MCF 10A (cell line): ENCODE measurements at regions not wholly inside any gene's neighbourhood (a gene's known extent, or its start where the extent isn't known, plus 50 kb on each side); places are given as distances from the start of the nearest gene placed in this dataset.

Experiments used
- BruUV-seq: library from RNA; stranded (reverse); fragments of 400-500 nt; replicated peaks from 2 replicates; lab custom pipeline; 2021; lab: Mats Ljungman, UMichigan
- CTCF ChIA-PET: fragments of 300-600 bp; sonication (Branson Sonifier 250); formaldehyde crosslinking; extraction: SDS; loops from one replicate; lab custom pipeline; 2021; ENCODE audit warnings: antibody characterized with exemption, inconsistent platforms; lab: Yijun Ruan, JAX
- POLR2A ChIA-PET: fragments of 300-600, 350-650 bp; sonication (Branson Sonifier 250); formaldehyde crosslinking; extraction: SDS; loops from one replicate; lab custom pipeline; 2020; ENCODE audit warnings: antibody characterized with exemption, inconsistent platforms; lab: Yijun Ruan, JAX
- DNase-seq: peaks from one replicate; pipeline ENCODE4 v3.0.0-alpha.2; 2018; ENCODE audit not compliant: unreplicated experiment
- H3K27ac Mint-ChIP-seq: one replicate; pipeline ENCODE4 v1.8.0; 2022; ENCODE audit warnings: mild to moderate bottlenecking, low read depth, mixed read lengths; ENCODE audit not compliant: unreplicated experiment
- H3K27me3 Mint-ChIP-seq: one replicate; pipeline ENCODE4 v1.8.0; 2022; ENCODE audit warnings: mixed read lengths; ENCODE audit not compliant: insufficient read depth, unreplicated experiment
- H3K36me3 Mint-ChIP-seq: one replicate; pipeline ENCODE4 v1.8.0; 2022; ENCODE audit warnings: mild to moderate bottlenecking, moderate library complexity, mixed read lengths; ENCODE audit not compliant: insufficient read depth, unreplicated experiment
- H3K4me1 Mint-ChIP-seq: one replicate; pipeline ENCODE4 v1.8.0; 2022; ENCODE audit warnings: mixed read lengths; ENCODE audit not compliant: insufficient read depth, unreplicated experiment
- H3K4me3 Mint-ChIP-seq: one replicate; pipeline ENCODE4 v1.8.0; 2022; ENCODE audit warnings: mild to moderate bottlenecking, moderate library complexity, mixed read lengths; ENCODE audit not compliant: unreplicated experiment
- H3K9me3 Mint-ChIP-seq: one replicate; pipeline ENCODE4 v1.8.0; 2022; ENCODE audit warnings: mixed read lengths; ENCODE audit not compliant: unreplicated experiment
- intact Hi-C: fragments of 100-400 bp; cut with micrococcal nuclease; formaldehyde crosslinking; loops from 2 replicates; pipeline ENCODE4 v1.14.1; 2022
- TF ChIP-seq, protein P1 (sequence below): fragments of 200-600 bp; IDR thresholded peaks from one replicate; pipeline ENCODE4 v1.8.0; 2022; ENCODE audit warnings: antibody characterized with exemption, mild to moderate bottlenecking; ENCODE audit not compliant: unreplicated experiment

DNA sequence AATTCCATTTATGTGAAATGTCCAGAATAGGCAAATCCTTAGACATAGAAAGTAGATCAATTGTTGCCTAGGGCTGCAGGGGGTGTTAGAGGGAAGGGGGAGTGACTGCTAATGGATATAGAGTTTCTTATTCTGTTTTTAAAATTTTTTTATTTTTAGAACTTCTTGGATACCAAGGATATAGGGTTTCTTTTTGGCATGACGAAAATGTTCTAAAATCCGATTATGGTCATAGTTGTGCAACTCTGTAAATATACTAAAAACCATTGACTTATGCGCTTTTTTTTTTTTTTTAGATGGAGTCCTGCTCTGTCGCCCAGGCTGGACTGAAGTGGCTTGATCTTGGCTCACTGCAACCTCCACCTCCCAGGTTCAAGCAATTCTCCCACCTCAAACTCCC lies 125.2 kb upstream of the USP9X start:
- CTCF ChIA-PET, result no interaction called here
- POLR2A ChIA-PET, result no interaction called here
- no peaks in the 10 kb centered on the region for H3K36me3 Mint-ChIP-seq

DNA sequence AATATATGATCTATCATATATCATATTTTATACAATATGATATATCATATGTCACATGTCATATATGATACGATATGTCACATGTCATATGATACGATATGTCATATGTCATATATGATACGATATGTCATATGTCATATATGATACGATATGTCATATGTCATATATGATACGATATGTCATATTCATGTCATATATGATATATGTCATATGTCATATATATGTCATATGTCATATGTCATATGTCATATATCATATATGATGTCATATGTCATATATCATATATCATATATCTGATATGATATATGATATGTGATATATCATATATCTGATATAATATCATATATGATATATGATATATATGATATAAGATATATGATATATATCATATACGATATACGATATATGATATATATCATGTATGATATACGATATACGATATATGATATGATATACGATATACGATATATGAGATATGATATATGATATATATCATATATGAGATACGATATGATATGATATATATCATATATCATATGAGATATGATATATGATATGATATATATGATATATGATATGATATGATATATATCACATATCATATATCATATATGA lies 122.3 kb upstream of the USP9X start:
- Mint-ChIP-seq H3K9me3 (no peaks in the 10 kb centered on the region), H3K4me3 (no peak overlapping the region), H3K36me3 (no peaks in the 10 kb centered on the region), H3K27ac (no peak overlapping the region), H3K27me3 (peaks cover 57% of the 10 kb centered on the region), H3K4me1 (no peaks in the 10 kb centered on the region)
- POLR2A ChIA-PET, result no interaction called here
- no TSS peak for BruUV-seq
- DNase-seq, result no peak
- TF ChIP-seq, protein P1, sequence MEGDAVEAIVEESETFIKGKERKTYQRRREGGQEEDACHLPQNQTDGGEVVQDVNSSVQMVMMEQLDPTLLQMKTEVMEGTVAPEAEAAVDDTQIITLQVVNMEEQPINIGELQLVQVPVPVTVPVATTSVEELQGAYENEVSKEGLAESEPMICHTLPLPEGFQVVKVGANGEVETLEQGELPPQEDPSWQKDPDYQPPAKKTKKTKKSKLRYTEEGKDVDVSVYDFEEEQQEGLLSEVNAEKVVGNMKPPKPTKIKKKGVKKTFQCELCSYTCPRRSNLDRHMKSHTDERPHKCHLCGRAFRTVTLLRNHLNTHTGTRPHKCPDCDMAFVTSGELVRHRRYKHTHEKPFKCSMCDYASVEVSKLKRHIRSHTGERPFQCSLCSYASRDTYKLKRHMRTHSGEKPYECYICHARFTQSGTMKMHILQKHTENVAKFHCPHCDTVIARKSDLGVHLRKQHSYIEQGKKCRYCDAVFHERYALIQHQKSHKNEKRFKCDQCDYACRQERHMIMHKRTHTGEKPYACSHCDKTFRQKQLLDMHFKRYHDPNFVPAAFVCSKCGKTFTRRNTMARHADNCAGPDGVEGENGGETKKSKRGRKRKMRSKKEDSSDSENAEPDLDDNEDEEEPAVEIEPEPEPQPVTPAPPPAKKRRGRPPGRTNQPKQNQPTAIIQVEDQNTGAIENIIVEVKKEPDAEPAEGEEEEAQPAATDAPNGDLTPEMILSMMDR, result no peak
- intact Hi-C loops, result no loop called here
- CTCF ChIA-PET, result no interaction called here

More for the DNA sequence above, 125.2 kb upstream of the USP9X start:
- H3K27me3 Mint-ChIP-seq, result peaks cover 43% of the 10 kb centered on the region
- BruUV-seq, result no TSS peak
- H3K9me3 Mint-ChIP-seq, result no peaks in the 10 kb centered on the region
- H3K27ac Mint-ChIP-seq, result no peak overlapping the region
- H3K4me1 Mint-ChIP-seq, result no peaks in the 10 kb centered on the region
- no peak overlapping the region for H3K4me3 Mint-ChIP-seq
- TF ChIP-seq, protein P1, result no peak
- intact Hi-C loops, result no loop called here
- no peak for DNase-seq

DNA sequence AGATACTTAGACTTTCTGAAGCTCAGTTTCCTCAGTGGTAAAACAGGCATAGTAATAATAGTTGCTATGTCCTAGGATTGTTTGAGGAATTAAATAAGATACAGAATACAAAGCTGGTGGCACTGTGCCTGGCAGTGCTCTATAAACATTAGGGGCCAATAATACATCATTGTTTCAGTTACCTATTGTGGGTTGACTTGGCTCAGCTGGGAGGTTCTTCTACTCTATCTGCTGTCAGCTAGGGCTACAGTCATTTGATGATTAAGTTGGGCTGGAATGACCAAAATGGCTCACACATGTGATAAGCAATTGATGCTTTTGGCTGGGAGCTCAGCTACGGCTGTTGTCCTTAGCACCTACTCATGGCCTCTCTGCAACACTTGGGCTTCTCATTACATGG lies 121.2 kb upstream of the USP9X start:
- CTCF ChIA-PET, result interaction anchor here (1.0 kb wide), 1 partner anchor 127 kb away, joined by 3 read pairs; no protein-coding TSS in a partner anchor
- TF ChIP-seq, protein P1, result no peak
- H3K4me3 Mint-ChIP-seq, result no peak overlapping the region
- H3K9me3 Mint-ChIP-seq, result no peaks in the 10 kb centered on the region
- no peak overlapping the region for H3K27ac Mint-ChIP-seq
- BruUV-seq, result no TSS peak
- H3K36me3 Mint-ChIP-seq, result no peaks in the 10 kb centered on the region
- intact Hi-C loops, result no loop called here
- POLR2A ChIA-PET, result interaction anchor here (1.1 to 1.5 kb wide), 2 partner anchors 11 to 121 kb away, joined by 4 read pairs; partner anchors contain the start of gene USP9X
- peaks cover 62% of the 10 kb centered on the region for H3K27me3 Mint-ChIP-seq
- DNase-seq, result no peak
- H3K4me1 Mint-ChIP-seq, result no peaks in the 10 kb centered on the region

DNA sequence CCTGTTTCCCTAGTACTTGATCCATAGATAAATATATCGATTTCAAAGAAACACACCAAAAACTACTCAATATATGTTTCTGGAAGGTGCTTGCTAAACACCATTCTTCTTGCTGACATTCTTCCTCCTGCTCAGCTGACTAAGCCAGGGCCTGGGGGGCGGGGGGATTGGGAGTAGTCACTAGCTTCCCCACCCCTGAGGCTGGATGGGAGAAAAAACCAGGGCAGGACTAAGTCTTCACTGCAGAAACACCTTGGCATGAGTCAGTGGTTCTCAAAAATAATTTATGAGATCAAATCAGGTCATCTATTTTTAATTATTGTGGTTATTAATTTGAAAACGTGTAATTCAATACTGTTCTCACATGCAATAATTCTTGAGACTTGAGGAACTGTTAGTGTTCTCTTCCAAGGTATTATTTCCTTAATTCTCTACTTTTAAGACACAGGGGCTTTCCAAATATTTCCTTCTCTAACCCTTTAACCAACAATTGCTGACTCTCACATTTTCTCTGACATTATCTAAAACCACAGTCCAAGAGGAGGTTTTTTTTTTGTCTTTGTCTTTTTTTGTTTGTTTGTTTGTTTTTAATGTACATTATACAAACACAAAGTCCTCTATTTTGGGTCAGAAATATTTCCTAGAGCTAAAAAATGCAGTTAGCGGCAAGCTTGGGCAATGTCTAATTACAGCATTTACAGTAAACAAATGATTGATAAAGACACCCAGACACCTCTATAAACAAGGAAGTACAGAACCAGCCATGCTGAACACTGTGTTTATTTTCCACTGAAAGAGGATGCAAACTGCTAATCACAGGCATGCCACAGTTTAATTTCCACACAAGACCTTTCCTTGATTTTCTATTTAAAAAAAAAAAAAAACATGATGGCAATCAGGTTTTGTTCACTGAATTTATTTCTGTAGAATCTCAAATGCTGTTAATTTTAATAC lies 120.3 kb upstream of the USP9X start:
- Mint-ChIP-seq H3K4me1 (no peaks in the 10 kb centered on the region), H3K27ac (no peak overlapping the region), H3K9me3 (no peaks in the 10 kb centered on the region), H3K36me3 (no peaks in the 10 kb centered on the region), H3K4me3 (no peak overlapping the region), H3K27me3 (peaks cover 62% of the 10 kb centered on the region)
- TF ChIP-seq, protein P1, result no peak
- intact Hi-C loops, result no loop called here
- CTCF ChIA-PET, result interaction anchor here (0.7 to 1.0 kb wide), 2 partner anchors 28 to 126 kb away, joined by 3 to 4 read pairs; no protein-coding TSS in a partner anchor
- DNase-seq, result no peak
- no TSS peak for BruUV-seq
- POLR2A ChIA-PET, result interaction anchor here (1.1 to 1.5 kb wide), 2 partner anchors 12 to 121 kb away, joined by 4 read pairs; partner anchors contain the start of gene USP9X
